GM19025 (cell line): ENCODE measurements at regions not wholly inside any gene's neighbourhood (a gene's known extent, or its start where the extent isn't known, plus 50 kb on each side); places are given as distances from the start of the nearest gene placed in this dataset.
"Not testable (repeated sequence)": the region's sequence is repeated elsewhere in the genome, so short reads cannot be mapped to it uniquely, and the experiment has no call there.

Experiments
- ATAC-seq: cut with Tn5 transposase; IDR thresholded peaks from one replicate; pipeline ENCODE4 v1.9.1; 2021; ENCODE audit warnings: mild to moderate bottlenecking, low read depth, moderate library complexity; ENCODE audit not compliant: unreplicated experiment

- ATAC-seq, result no peak
These were observed 87.6 kb upstream of the MYLIP start for GRCh38 chr6:16041327-16041726.

- ATAC-seq, result no peak
These were observed 88.3 kb upstream of the MYLIP start for GRCh38 chr6:16040628-16040974.

GRCh38 chr6:16039892-16040627 lies 88.8 kb upstream of the MYLIP start:
- ATAC-seq, result not testable (repeated sequence)

DNA sequence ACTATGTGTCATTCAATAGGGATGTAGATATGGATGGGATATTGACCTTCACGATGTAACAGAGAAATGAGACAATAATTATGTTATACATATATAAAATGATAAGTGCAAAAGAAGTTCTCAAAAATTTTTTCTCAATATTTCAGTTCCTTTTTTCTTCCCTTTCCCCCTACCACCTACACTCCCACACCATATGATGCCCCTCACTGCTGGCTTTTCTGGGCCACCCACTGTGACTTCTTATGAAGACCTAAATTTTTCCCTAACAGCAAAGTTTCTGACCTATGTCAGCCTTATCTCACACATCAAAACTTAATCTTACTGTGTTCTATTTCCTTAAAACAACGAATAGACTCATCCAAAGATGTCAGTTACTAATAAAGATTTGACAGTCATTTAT lies 89.9 kb upstream of the MYLIP start:
- no peak for ATAC-seq

DNA sequence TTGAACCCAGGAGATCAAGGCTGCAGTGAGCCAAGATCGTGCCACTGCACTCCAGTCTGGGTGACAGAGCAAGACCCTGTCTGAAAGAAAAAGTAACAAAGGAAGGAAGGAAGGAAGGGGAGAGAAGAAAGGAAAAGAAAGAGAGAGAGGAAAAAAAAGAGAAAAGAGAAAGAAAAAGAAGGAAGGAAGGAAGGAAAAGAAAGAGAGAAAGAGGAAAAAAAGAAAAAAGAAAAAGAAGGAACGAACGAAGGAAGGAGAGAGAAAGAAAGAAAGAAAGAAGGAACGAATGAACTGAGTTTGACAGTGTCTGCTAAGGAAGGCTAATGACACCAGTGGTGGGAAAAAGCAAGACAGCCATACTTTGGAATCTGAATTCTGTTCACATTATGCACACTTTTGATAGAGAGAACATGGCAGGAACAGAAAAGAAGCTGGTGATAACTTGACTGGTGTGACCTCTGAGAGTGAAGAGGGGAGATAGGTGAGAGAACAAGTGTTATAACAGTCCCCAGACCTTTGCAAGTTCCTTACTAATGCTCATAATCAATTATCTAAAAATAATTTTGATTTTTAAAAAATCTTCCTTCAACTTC lies 93.3 kb upstream of the MYLIP start:
- ATAC-seq, result no peak

DNA sequence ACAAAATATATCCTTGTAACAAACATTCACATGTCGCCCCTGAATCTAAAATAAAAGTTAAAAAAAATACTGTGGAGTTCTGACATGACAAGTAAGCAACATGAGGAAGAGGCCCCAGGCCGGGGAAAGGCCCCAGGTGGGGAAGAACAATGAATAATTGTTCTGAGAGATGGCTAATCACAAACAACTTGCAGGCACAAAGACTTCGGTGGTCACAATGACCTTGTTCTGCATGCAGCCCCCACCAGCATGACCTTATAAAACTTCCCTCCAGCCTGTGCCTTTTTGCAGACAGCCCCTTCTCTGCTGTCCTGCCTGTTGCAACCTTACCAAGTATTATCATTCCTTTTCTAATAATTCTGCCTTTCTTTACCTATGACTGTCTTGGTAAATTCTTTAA lies 95.7 kb upstream of the MYLIP start:
- no peak for ATAC-seq

GRCh38 chr6:16031278-16031981 lies 97.5 kb upstream of the MYLIP start:
- no peak for ATAC-seq

- ATAC-seq, result no peak
These were observed 99.9 kb upstream of the MYLIP start for GRCh38 chr6:16028966-16029365.

DNA sequence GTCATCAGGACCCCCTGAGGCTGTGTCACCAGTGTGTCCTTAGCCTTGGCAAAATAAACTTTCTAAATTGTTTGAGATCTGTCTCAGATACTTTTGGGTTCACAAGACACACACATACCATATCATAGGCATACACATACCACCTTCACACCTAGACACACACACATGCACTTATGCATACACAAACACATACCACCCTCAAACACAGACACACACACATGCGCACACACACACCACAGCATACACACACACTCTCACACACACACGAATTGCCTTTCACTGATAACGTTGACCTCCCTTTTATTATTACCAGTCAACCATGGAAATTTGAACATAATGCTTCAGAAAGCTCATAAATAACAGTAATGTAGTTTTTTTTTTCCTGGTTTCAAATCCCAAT lies 108.6 kb upstream of the MYLIP start:
- no peak for ATAC-seq

GRCh38 chr6:16019462-16019861 lies 109.4 kb upstream of the MYLIP start:
- no peak for ATAC-seq

- no peak for ATAC-seq
These were observed 110.3 kb upstream of the MYLIP start for GRCh38 chr6:16018626-16019025.

DNA sequence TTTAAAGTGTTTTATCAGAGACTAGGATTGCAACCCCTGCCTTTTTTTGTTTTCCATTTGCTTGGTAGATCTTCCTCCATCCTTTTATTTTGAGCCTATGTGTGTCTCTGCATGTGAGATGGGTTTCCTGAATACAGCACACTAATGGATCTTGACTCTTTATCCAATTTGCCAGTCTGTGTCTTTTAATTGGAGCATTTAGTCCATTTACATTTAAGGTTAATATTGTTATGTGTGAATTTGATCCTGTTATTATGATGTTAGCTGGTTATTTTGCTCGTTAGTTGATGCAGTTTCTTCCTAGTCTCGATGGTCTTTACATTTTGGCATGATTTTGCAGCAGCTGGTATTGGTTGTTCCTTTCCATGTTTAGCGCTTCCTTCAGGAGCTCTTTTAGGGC lies 114.6 kb upstream of the MYLIP start:
- not testable (repeated sequence) for ATAC-seq

GRCh38 chr6:16007146-16007545 lies 121.7 kb upstream of the MYLIP start:
- ATAC-seq, result no peak

- ATAC-seq, result no peak
These were observed 122.2 kb upstream of the MYLIP start for GRCh38 chr6:16006681-16007080.

DNA sequence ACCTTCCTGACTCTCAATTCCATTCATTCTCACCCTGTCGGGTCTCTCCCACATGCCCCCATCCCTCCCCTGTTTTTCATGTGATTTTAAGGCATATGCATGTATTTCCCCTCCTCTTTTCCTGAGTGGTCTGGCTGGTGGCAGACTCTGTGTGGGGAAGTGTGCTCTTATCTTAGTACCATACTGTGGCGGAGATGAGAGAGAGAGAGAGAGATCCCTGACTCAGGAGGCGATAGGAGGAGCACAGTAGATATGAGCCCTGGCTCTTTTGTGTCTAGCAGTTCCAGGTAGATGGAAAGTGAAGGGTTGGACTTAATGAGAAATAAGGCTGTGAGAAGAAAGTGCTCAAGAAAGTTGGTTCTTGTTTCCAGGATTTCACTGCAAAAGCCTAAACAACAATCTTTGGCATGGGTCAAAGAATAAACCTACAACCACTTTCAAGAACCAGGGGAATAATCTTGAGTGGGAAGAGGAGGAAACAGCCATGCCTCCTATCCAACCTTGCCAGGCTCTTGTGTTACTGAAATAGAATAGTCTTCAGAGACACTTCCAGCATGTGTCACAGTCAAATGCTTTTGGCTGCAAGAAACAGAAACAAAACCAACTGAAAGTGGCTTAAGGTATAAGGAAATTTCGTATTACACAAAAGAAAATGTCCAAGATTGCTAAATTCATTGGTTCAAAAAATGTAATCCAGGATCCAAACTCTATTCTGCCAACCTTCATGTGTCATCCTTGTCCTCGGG lies 123.8 kb upstream of the MYLIP start:
- no peak for ATAC-seq

DNA sequence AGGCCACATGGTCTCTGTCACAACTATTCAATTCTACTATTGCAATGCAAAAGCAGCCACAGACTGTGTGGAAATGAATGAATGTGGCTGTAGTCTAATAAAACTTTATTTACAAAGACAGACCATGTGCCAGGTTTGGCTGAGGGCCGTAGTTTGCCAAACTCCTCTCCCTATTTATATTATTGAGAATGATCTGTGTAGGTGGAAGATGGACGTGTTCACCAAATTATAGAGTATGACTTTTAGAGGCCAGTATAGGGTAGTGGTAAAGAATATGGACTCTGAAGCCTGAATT lies 125.7 kb upstream of the MYLIP start:
- no peak for ATAC-seq

DNA sequence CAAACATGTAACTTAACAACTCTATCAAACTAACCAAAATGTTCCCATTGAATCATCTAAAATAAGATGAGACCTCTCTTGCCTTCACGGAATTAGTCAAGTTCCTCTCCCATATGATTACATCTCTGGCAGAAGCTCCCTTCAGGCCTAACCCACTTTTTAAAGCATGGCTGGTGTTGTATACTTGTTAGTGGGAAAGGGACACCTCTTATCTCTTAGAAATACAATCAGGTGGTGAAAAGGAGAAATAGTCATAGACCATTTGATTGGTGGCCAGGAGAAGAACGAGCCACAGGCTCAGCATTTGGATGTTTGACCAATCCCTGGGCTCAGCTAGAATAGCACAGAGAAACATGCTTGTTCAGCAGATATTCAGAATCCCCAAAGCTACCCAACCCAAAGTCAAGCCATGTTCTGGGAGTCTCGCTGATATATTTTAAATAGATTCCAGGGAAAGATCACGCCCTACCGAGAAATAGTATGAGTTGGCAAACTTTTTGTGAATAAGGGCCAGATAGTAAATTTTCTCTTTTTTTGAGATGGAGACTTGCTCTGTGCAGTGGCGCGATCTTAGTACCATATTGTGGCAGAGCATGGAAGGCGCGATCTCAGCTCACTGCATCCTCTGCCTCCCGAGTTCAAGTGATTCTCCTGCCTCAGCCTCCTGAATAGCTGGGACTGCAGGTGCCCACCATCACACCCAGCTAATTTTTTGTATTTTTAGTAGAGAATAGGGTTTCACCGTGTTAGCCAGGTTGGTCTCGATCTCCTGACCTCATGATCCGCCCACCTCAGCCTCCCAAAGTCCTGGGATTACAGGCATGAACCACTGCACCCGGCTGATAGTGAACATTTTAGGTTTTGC lies 126.3 kb upstream of the MYLIP start:
- ATAC-seq, result no peak

- ATAC-seq, result no peak
These were observed 127.7 kb upstream of the MYLIP start for GRCh38 chr6:16001158-16001557.

GRCh38 chr6:15999201-15999600 lies 129.7 kb upstream of the MYLIP start:
- no peak for ATAC-seq

DNA sequence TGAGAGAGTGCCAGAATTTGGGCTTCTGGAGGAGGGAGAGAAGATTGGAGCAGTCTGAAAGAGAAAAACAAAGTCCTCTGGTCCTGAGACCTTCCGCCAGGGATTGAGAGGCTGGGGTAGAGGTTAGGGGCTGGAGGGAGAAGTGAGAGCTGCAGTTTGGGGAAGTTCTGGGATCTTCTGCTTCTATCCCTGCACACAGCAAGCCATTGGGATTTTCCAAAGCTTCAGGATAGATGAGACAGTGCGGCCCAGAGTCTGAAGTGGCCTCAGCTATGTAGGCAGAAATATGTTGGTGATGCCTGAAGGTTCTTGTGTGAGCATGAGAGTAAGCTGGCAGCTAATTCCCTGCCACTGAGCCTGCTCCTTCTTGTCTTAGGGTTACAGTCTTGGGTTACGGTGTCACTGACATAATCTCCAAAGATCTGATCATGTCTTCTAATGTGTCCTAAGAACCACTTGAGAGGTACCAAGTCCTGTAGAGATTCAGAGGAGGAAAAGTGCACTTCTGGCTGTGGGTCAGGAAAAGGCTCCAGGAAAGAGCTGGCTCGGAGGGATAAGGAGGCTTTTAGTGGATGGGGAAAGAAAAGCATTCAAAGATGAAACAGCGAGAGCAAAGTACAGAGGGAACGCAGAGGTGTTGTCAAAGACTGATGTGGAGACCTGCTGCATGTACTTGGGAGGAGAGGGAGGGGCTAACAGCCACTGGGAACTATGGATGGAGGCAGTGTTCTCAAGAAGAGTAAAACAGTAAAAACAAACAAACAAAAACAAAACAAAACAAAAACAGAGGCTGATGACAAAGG lies 131.1 kb upstream of the MYLIP start:
- ATAC-seq, result no peak
